ENCODE measurements at regions not wholly inside any gene's neighbourhood (a gene's known extent, or its start where the extent isn't known, plus 50 kb on each side); places are given as distances from the start of the nearest gene placed in this dataset.
"Not testable (repeated sequence)": the region's sequence is repeated elsewhere in the genome, so short reads cannot be mapped to it uniquely, and the experiment has no call there.

DNA sequence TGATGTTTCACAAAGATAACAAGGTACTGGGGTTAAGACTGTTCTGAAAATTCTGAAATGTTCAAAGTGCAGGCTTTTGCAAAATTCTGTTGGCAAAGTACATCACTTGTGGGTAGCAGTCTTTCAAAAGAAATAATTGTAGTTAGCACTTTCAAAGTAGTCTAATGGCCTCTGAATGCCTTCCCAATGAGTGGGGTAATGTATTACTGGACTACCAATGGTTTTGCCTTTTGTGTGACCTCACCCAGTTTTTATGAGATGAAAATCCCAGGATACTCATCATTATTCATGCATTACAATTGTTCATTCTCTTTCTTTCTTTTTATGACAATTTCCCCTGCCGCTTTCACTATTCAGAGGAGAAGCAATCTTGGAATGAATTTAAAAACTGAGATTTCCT is 686.1 kb downstream of the GLUD2 start:
- no peak for DNase-seq

DNA sequence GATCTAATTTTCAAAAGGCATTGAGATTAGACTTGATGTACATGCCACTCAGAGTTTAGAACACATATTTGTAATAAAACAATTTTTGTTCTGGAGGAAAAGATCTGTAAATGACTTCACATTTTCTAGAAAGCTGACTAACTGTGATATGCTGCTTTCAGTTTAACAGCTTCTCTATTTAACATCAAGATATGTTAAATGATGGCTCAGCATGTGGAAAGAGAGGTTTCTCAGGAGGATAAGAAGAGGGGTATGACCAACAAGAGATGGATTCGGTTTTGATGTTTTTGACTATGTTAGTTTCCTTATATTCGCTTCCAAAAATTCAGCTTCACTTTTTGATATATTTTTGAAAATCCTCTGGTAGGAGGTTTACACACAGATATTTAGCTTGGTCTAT is 698.7 kb downstream of the GLUD2 start:
- DNase-seq, result no peak

DNA sequence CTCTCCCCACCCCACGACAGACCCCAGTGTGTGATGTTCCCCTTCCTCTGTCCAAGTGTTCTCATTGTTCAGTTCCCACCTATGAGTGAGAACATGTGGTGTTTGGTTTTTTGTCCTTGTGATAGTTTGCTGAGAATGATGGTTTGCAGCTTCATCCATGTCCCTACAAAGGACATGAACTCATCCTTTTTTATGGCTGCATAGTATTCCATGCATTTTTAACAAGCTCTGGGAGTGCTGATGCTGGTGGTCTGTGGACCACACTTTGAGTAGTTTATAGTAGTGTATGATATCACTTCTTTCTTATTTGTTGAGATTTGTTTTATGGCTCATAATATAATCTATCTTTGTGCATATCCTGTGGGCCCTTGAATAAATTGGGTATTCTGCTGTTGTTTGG is 706.2 kb downstream of the GLUD2 start:
- DNase-seq, result not testable (repeated sequence)

DNA sequence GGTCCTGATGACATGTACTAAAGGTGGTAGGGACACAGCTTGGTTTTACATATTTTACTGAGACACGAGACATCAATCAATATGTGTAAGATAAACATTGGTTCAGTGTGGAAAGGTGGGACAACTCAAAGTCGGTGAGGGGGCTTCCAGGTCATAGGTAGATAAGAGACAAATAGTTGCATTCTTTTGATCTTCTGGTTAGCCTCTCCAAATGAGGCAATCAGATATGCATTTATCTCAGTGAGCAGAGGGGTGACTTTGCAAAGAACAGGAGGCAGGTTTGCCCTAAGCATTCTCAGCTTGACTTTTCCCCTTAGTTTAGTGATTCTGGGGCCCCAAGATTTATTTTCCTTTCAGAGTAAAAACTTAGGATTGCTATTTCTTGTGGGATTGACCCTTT is 706.9 kb downstream of the GLUD2 start:
- DNase-seq, result no peak

DNA sequence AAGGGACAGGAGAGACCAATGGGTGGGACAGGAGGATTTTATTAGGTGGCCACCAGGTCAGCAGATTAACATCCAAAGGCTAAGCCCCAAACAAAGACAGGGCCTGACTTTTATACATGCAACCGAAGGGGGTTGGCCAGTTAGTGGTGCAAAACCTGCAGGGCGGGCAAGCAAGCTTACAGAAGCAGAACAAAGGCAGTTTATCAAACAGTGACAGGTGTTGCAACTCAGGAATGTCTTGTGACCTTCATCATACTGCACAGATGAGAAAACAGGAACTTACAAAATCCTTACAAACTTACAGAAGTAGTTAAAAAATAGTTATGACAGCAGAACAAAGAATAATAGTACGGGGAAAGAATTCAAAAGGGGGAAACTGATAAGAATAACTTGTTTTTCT is 708.1 kb downstream of the GLUD2 start:
- DNase-seq, result no peak

DNA sequence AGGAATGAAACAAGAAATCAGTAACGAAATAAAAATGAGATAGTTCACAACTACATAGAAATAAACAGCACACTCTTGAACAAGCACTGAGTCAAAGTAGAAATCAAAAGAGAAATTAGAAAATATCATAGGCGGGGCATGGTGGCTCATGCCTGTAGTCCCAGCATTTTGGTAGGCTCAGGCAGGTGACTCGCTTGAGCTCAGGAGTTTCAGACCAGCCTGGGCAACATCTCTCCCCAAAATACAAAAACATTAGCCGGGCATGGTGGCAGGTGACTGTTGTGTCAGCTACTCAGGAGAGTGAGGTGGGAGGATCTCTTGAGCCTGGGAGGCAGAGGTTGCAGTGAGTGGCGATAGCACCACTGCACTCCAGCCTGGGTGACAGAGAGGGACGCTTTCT is 714.4 kb downstream of the GLUD2 start:
- DNase-seq, result no peak

DNA sequence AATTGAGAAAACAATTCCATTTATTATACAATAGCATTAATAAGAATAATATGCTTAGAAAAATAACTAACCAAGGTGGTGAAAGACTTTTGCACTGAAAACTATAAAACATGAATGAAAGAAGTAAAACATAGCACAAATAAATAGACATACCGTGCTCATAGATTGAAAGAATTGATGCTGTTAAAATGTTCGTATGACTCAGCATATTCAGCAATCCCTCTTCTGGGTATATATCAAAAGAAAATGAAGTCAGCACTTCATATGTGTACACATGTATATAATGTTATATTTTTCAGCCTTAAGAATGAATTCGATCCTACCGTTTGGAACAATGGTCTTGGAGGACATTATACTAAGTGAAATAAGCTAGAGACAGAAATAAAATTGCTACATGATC is 716.3 kb downstream of the GLUD2 start:
- no peak for DNase-seq

DNA sequence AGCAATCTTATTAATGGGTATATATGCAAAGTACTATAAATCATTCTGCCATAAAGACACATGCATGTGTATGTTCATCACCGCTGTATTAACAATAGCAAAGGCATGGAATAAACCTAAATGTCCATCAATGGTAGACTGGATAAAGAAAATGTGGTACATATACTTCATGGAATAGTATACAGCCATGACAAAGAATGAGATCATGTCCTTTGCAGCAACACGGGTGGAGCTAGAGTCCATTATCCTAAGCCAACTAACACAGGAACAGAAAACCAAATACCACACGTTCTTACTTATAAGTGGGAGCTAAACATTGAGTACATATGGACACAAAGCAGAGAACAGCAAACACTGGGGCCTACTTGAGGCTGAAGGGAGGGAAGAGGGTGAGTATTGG is 720.8 kb downstream of the GLUD2 start:
- not testable (repeated sequence) for DNase-seq

DNA sequence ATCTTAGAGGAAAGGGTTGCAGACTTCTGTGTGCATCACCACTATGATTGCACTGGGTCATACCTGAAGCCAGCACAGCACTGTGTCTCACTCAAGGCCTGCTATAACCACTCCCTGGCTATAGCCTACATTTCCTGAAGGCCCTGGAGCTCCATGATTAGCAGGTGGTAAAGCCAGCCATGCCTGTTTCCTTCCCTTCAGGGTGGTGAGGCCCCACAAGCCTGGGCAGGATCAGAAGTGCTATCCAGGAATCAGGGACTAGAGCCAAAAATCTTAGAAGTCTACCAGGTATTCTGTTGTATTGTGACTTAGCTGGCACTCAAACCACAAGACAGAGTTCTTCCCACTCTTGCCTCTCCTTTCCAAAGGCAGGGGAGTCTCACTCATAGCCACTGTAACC is 734.6 kb downstream of the GLUD2 start:
- DNase-seq, result no peak

DNA sequence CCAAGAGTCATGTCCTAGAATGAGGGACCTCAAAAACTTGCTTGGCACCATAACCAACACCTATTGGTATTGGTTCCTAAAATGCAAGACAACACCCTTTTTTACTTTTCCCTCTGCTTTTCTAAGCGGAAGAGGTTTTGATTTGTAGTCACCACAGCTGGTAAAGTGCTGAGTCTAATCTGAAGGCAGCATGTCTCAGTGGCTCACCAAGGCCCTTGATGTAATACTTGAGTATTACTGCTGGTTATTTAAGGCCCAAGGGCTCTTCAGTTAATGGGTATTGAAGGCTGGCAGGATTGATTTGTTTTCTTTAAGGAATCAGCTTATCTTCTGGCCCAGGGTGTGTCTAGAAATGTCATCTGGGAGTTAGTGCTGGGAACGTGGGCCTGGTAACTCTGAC is 735.1 kb downstream of the GLUD2 start:
- DNase-seq, result no peak

DNA sequence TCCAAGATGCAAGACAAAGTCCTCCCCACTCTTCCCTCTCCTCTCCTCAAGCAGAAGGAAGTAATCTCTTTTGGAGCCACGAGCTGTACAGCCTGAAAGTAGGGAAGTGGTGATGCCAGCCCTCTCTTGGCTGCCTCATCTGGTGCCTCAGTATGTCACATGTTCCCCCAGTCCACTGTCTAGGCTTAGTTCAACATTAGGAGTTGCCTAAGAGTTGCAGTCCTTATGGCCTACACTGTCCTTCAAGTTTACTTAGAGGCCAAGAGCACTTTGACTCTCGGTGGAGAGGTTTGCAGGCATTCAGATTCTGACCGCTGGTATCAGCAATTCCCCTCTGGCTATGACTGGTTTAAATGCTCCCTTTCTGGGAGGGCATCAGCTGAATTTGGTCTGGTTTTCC is 735.6 kb downstream of the GLUD2 start:
- no peak for DNase-seq

DNA sequence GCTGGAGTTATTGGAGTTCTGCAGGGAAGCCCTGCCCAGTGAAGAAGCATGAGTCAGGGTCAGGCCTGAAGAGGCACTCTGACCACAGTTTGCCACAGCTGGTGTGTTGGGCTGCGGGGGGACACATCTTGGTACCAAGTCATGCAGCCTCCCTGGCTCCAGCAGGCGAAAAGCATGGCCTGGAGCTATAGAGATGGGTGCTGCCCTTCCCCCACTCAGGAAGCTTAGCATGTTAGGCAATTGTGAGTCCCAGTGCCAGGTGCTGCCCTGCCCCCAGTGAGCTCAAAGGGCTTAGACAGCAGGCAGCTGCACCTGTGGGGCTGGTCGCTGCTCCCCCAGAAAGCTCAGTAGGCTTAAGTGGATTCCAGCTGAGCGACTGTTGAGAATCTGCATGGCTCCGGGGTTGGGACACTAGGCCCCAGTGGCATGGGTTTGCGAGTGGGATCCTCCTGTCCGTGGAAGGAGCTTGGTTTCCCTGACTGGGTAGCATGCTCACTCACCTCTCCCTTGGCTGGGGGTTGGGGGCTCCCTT is 755.5 kb downstream of the GLUD2 start:
- peak; percentile 67 for DNase-seq

DNA sequence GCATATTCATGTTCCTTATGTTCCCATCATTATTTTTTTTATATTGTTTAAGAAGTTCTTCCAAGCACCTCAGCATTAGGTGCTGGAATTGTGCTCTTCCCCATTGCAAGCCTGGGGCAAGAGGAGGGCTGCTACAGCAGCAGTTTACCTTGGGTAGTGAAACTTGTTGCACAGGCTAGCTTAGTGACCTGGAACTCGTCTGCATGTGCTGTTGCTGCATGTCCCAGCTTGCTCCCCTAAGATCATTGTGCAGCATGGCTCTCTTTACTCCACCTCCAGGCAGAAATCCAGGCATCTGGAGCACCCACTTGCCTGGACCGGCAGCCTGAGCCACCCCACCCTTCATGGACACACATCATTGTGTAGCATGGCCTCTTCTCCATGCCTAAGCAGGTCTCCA is 776.0 kb downstream of the GLUD2 start:
- DNase-seq, result no peak

DNA sequence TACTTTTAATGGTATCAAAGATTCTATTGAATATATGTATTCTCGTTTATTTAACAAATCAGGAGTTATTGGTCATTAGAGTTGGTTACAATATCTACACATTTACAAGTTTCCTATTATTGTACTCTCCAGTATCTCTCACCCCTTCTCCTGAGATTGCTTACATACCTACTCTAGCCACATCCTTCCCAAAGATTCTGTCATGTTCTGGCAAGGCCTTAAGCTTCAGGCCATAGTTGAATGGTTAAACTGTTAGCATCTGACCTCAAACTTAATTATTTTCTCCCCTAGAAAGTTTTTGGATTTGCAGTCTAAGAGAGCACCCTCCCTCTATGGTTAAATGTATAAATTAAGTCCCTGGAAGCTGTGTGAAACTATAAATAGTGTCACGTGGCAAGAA is 784.2 kb downstream of the GLUD2 start:
- no peak for DNase-seq

DNA sequence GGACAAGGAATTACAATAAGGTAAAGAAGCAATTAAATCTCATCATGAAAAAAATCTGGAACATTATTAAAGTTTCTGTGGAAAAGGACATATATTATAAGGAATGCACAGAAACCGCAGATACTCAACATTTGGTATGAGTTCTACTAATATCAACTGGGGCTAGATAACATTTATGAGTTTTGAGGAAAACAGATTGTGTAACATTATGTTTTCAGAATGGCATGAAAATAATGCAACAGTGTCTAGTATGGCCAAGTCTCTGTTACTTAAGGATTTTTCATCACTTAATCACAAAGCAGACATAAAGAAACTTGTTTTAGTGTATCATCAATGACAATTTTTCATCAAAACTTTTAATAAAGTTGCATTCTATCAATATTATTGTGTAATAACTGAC is 785.0 kb downstream of the GLUD2 start:
- no peak for DNase-seq

DNA sequence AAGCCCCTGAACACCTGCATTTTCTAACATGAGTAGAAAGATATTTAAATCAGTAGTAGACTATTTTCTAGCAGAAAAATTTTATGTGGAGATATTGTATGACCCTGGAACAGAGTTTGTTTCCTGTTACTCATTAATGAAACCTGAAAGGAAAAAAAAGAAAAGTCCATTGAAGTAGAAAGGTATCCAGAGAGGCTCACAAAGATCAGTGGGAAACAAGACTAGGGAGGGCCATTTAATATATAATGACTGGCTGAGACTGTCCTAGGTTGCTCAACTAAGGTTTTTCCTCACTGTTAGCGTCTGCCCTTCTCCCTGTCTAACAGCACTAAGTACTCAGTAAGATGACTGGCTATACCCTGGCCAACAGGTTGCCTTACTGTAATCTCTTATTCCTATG is 788.6 kb downstream of the GLUD2 start:
- DNase-seq, result no peak

DNA sequence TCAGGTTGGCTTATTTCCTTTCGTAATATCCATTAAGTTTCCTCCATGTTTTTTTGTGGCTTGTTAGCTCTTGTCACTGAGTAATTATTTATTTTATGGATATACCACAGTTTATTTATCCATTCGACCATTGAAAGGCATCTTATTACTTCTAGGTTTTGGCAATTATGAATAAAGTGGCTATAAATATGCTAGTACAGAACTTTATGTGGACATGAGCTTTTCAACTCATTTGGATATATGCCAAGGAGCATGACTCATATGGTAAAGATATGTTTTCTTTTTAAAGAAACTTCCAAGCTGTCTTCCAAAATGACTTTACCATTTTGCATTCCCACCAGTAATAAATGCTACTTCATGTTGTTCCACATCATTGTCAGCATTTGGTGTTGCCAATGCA is 803.6 kb downstream of the GLUD2 start:
- DNase-seq, result no peak

DNA sequence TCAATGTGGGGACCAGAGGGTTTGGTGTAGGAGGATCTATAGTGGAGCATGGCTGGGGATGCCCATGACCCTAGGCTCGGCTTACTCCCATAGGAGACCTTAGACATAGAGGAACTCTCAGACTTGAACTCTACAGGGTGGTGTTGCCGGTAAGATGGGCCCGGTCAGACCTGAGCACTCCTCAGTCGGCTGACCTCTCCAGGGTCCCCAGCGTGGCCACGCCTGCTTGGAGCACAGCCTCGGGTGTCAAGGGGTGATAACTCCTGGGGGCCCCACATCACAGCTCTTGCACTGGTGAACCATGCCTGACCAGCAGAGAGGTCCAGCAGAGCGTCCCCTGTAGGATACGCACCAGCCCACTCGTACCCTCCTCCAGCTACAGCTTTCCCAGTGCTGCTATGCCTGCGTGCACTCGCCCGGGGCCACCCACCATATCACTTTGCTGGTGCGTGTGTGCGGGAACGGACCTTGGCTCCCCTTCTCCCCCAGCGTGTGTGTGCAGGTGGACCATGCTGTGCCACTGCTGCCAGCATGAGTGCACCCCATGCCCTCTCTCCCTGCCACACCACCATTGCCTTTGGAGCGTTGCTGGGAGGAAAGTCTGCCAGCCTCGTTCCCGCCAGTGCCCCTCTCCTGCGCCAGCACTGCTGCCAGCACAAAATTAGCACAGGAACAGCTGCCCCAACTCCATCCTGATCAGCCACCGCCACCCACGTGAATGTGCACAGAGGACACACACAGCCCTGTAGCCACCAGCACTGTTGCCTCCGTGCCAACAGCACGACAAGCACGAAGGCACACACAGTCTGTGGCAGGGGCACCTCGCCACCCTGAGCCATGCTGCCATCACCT is 806.6 kb downstream of the GLUD2 start:
- no peak for DNase-seq

DNA sequence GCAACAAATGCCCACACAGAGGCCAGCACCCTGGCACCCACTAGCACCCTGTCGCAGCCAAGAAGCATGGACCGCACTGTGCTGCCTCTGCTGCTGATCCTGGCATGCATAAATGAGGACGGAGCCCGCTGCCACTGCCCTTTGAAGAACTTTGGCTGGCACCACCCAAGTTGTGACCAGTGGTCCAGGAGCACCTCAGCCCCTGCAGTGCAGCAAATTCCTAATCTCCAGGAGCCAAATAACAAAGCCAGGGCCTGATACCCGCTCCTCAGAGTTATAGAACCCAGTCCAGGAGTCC is 807.2 kb downstream of the GLUD2 start:
- DNase-seq, result no peak

DNA sequence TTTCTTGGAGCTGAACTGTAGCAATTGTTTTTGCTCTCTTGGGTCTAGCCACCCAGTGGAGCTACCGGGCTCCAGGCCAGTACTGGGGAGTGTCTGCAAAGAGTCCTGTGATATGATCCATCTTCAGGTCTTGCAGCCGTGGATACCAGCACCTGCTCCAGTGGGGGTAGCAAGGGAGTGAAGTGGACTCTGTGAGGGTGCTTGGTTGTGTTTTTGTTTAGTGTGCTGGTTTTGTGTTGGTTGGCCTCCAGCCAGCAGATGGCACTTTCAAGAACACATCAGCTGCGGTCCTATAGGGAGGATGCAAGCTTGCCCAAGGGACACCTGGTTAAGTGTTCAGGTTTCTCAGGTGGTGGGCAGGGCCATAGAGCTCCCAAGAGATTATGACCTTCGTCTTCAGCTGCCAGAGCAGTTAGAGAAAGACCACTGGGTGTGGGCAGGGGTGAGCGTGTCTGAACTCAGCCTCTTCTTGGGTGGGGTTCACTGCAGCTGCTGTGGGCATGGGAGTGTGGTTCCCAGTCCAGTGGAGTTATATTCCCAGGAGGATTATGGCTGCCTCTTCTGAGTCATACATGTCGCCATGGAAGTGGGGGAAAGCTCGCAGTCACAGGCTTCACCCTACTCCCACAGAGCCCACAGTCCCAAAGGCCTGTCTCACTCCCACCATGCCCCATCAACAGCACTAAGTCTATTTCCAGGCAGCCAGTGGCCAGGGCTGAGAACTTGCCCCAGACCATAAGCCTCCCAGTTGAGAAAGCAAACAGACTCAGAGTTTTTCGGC is 811.6 kb downstream of the GLUD2 start:
- no peak for DNase-seq

DNA sequence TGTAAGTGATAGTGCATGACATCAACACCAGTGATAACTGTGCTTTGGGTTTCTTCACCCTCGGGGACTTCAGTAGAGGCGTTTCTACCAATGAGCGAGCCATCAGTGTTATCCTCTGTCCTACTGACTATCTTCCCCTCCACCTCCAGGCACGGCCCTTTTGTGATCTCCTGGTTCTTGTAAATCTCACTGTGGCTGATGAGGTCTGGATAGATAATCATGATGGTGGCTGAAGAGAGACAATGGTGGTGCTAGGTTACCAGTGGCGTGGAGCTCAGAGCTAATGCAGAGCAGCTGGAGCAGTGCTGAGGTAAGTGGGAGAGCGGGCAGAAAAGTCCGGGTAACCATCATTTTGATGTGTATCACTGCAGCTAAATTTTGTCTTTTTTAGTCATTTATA is 816.6 kb downstream of the GLUD2 start:
- no peak for DNase-seq

DNA sequence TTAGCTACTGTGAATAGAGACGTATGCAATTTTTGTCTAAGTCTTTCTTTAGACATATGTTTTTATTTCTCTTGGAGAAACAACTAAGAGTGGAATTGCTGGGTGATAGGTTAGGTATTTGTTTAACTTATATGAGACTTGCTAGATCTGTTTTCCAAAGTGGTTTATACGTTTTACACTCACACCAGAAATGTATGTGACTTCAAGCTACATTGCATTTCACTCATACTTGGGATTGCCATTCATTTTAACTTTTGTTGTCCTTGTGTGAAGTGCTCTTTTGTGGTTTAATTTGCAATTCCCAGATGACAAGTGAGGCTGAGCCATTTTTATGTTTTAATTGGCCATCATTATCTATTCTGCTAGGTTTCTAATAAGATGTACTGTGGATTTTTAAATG is 817.2 kb downstream of the GLUD2 start:
- no peak for DNase-seq

DNA sequence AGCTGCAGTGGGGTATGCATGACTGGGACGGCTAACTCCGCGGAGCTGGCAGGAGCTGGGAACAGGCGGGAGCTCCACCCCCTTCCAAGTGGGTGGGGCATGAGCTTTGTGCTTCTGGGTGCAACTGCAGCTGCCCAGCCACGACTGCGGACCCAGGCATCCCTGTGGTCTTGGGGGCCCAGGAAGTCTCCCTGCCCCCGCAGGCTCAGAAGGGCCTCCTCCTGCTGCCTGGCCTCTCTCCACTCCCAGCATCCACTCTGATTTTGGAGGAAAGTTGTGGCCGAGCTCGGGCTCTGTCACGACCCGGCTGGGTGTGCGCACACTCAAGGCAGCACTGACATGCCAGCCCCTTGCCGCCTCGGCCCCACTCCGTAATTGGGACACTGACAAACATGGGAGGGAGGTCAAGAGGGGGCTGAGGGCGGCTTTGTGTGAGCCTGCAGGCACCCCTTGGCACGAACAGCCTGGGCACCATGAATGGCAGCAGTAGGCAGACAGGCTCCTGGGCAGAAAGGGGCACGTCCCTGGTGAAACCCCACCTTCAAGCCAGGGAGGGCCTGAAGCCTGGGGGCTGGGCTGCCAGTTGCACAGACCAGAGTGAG is 822.6 kb downstream of the GLUD2 start:
- DNase-seq, result no peak

DNA sequence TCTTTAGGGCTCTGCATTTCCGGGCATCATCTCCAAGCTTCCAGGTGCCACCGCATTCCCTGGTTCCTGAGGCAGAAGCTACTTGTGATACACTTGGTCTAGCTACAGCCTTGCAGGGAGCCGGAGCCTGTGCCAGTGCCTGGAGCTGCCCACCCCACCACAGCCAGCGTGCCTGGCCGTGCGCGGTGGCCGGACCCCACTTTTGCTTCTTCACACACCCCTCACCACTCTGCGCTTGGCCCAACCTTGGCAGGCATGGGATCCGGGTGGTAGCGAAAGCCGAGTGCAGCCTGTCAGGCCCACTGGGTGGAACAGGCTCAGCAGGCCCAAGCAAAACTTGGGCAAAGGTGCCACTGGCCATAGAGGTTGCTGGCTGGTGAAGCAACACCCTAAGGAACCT is 823.7 kb downstream of the GLUD2 start:
- DNase-seq, result no peak
